H54 (cell line): ENCODE measurements at regions not wholly inside any gene's neighbourhood (a gene's known extent, or its start where the extent isn't known, plus 50 kb on each side); places are given as distances from the start of the nearest gene placed in this dataset.

ENCODE experiments used
- DNase-seq: peaks from one replicate; pipeline ENCODE4 v3.0.0; 2011; ENCODE audit warnings: low spot score, mixed read lengths; ENCODE audit not compliant: insufficient read length
- FAIRE-seq: peaks from 3 replicates; lab custom pipeline; 2011; peaks lifted over from hg19 to GRCh38; lab: Jason Lieb, UNC
- POLR2A ChIP-seq: IDR thresholded peaks from 2 replicates; pipeline ENCODE4 v1.6.1; 2011; ENCODE audit warnings: low read depth, mild to moderate bottlenecking, low read length

- FAIRE-seq (no peak), DNase-seq (no peak)
- no peak for TF ChIP-seq POLR2A
Observed at GRCh38 chr7:42471573-42472174, 234.7 kb upstream of the GLI3 start.

- no peak for DNase-seq
- FAIRE-seq, result no peak
- no peak for TF ChIP-seq POLR2A
Observed at GRCh38 chr7:42469341-42469740, 232.3 kb upstream of the GLI3 start.

DNA sequence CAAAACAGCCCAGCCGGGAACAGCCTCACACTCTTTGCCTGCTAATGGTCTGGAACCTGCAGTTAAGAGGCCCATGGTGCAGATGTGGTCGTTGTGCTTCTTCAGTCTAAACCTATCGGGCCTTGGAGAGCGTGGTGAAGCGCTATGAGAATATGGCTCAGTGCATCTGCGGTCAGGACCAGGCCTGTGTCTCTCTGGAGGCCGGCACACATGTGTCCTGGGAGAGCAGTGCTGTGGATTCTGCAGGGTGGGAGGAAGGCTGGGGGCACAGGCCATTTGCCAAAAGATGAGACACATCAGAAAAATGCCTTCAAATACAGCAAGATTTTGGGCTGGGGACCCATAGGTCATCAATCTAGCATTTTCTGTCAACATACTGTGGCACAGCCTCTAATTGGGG, 231.5 kb upstream of the GLI3 start:
- no peak for FAIRE-seq

DNA sequence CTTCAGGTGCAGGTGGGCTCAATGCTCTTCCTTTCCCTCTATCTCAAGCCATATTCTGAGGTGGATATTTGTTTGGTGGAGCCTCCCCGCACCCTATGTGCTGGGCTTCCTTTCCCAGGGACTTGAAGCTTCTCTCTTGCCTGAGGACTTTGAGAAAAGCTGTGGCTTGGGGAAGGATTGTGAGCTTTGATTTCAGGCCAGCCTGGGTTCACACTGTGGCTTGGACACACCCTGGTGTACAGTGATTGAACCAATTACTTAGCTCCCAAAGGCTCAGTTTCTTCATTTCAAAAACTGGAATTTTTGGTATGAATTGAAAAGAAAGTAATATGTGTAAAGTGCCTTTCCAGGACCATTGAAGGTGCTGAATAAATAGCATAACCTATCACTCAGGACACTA, 224.5 kb upstream of the GLI3 start:
- TF ChIP-seq POLR2A, result no peak
- DNase-seq (no peak), FAIRE-seq (no peak)

More for the DNA sequence above, 231.5 kb upstream of the GLI3 start:
- no peak for TF ChIP-seq POLR2A
- DNase-seq, result no peak

- DNase-seq (no peak), FAIRE-seq (no peak)
- TF ChIP-seq POLR2A, result no peak
Observed at GRCh38 chr7:42460933-42461332, 223.9 kb upstream of the GLI3 start.

DNA sequence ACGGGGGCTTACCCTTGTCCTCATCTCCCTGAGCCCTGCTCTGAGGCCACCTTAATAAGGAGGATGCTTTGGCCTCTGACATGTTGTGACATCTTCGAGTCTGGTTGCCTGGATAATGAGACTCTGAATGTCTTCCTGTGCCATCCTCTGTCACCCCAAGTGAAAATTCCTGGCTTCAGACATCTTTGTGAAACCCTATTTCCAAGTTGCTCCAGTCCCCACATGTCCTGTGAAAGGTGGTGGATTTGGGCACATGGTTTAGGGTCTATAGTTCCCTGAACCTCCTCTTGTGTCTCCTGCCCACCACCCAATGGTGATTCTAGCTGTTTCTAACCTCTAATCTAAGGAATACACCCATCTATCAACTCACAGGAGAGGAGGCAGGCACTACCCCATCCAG, 223.1 kb upstream of the GLI3 start:
- FAIRE-seq (no peak), DNase-seq (no peak)
- no peak for TF ChIP-seq POLR2A

GRCh38 chr7:42457663-42458062, 220.7 kb upstream of the GLI3 start:
- no peak for TF ChIP-seq POLR2A
- FAIRE-seq, result no peak
- no peak for DNase-seq

GRCh38 chr7:42456756-42457276, 219.8 kb upstream of the GLI3 start:
- FAIRE-seq (no peak), DNase-seq (no peak)
- TF ChIP-seq POLR2A, result no peak

- FAIRE-seq (no peak), DNase-seq (no peak)
- TF ChIP-seq POLR2A, result no peak
Observed at GRCh38 chr7:42456267-42456666, 219.3 kb upstream of the GLI3 start.

DNA sequence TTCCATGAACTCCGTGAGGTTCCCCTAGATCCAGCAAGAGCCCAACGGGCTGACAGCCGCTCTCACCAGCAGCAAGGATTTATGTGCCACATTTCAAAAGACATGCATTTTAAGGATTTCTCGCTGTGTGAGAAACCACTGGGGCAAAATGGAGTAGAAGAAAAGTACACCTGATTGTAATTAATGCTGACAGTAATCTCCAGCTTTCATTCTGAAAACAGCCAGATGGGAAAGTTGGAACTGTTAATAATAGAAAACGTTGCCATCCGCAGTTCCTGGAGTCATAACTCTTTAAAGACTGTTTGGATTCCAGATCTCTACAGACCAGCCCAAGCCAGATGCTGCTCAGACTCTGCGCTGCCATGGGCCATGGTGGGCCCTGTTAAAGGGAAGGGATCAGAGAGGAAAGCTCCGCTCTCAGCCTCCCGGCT, 216.9 kb upstream of the GLI3 start:
- no peak for FAIRE-seq

DNA sequence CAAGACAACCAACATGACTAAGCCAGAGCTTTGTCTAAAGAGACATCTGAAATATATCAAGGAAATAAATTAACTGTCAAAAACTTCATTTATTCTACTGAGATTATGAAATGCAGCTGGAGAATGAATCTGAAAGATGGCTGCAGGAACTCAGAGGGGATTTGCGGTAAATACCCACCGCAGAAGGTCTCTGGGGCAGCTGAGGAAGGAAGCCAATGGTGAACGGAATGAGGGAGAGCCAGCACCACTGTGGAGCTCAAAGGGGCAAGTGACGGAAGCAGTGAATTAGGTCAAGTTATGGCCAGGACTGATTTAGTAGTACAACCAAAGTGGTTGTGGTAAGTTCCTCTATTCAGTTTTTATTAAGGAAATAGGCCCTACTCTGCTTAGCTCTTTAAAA, 215.3 kb upstream of the GLI3 start:
- FAIRE-seq (no peak), DNase-seq (no peak)
- TF ChIP-seq POLR2A, result no peak

More for the DNA sequence above, 216.9 kb upstream of the GLI3 start:
- no peak for TF ChIP-seq POLR2A
- DNase-seq, result no peak

- no peak for TF ChIP-seq POLR2A
- no peak for DNase-seq
- no peak for FAIRE-seq
Observed at GRCh38 chr7:42449431-42449830, 212.4 kb upstream of the GLI3 start.

GRCh38 chr7:42448901-42449300, 211.9 kb upstream of the GLI3 start:
- no peak for FAIRE-seq
- no peak for DNase-seq
- no peak for TF ChIP-seq POLR2A

DNA sequence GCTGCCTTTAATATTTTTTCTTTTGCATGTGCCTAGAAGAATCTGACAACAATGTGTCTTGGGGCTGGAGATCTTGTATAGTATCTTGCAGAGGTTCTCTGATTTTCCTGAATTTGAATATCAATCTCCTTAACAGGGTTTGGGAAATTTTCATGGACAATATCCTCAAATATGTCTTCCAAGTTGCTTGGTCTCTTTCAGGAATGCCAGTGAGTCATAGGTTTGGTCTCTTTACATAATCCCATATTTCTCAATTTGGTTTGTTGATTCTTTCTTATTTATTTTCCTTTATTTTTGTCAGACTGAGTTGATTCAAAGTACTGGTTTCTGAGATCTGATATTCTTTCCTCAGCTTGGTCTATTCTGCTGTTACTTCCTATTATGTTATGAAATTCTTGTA, 208.7 kb upstream of the GLI3 start:
- FAIRE-seq (no peak), DNase-seq (no peak)
- TF ChIP-seq POLR2A, result no peak

- no peak for TF ChIP-seq POLR2A
- no peak for DNase-seq
- FAIRE-seq, result peak; percentile 64
Observed at GRCh38 chr7:42440951-42441350, 203.9 kb upstream of the GLI3 start.
